ENCODE measurements at regions not wholly inside any gene's neighbourhood (a gene's known extent, or its start where the extent isn't known, plus 50 kb on each side); places are given as distances from the start of the nearest gene placed in this dataset.

GRCh38 chr2:161075701-161076100 lies 84.5 kb upstream of the TANK start:
- DNase-seq = no peak

- no peak for DNase-seq
Observed at GRCh38 chr2:161076936-161077335, 83.3 kb upstream of the TANK start.

- peak; percentile 29 for DNase-seq
Observed at GRCh38 chr2:161077367-161078210, 82.6 kb upstream of the TANK start.

GRCh38 chr2:161078211-161078539 lies 82.1 kb upstream of the TANK start:
- DNase-seq = no peak

- no peak for DNase-seq
Observed at GRCh38 chr2:161085149-161085548, 75.1 kb upstream of the TANK start.

GRCh38 chr2:161088658-161089350 lies 71.4 kb upstream of the TANK start:
- DNase-seq = no peak

GRCh38 chr2:161090411-161090810 lies 69.8 kb upstream of the TANK start:
- peak; percentile 4 for DNase-seq

GRCh38 chr2:161095314-161095713 lies 64.9 kb upstream of the TANK start:
- no peak for DNase-seq

- no peak for DNase-seq
Observed at GRCh38 chr2:161096336-161096735, 63.9 kb upstream of the TANK start.

GRCh38 chr2:161097157-161097556 lies 63.1 kb upstream of the TANK start:
- DNase-seq = no peak

GRCh38 chr2:161100211-161100895 lies 59.9 kb upstream of the TANK start:
- no peak for DNase-seq

GRCh38 chr2:161101406-161101805 lies 58.8 kb upstream of the TANK start:
- no peak for DNase-seq

- no peak for DNase-seq
Observed at GRCh38 chr2:161102770-161103450, 57.3 kb upstream of the TANK start.

GRCh38 chr2:161103451-161103831 lies 56.8 kb upstream of the TANK start:
- no peak for DNase-seq

- no peak for DNase-seq
Observed at GRCh38 chr2:161104054-161104553, 56.1 kb upstream of the TANK start.

- DNase-seq = no peak
Observed at GRCh38 chr2:161107265-161107664, 53.0 kb upstream of the TANK start.

All from T-helper 9 cell (primary cell).